GM19328 (cell line): ENCODE measurements at regions not wholly inside any gene's neighbourhood (a gene's known extent, or its start where the extent isn't known, plus 50 kb on each side); places are given as distances from the start of the nearest gene placed in this dataset.

Experiments
- ATAC-seq: cut with Tn5 transposase; IDR thresholded peaks from one replicate; pipeline ENCODE4 v1.9.1; 2021; ENCODE audit warnings: mild to moderate bottlenecking, moderate library complexity; ENCODE audit not compliant: unreplicated experiment

DNA sequence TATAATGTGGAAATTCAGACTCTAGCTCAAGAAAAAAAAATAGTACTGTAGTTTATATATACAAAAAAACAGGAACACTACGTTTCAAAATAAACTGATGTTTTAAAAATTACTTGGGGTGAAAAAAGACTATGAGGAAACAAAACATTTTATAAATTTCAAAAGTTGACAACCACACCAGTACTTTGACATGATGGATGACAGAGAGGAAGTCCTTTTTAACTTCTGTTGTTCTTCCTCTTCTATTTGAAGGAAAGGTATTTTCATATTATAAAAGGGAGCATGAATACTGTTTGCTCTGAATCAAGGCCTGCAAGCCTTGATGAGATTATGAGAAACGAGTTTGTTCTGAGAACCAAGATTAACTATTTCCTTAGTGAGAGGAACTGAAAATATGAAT is 456.9 kb downstream of the TAF11L14 start:
- no peak for ATAC-seq

DNA sequence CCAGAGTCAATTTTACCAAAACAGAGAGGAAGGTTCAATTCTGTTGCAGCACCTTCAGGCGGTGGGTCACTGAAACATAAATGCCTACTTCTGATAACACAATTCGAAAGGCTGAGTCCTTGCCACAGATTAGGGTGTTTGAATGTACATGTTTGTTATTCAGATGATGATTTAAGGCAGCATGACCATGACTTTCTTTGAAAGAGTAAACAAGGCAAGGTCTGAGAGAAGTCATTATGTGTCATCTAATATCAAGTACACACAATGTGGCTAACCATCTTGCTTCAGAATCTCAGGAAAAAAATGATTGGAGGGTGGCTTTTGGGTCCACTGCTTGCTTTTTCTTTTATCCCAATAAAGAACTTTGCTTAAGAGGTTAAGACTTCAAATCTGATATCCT is 457.5 kb downstream of the TAF11L14 start:
- ATAC-seq: no peak

DNA sequence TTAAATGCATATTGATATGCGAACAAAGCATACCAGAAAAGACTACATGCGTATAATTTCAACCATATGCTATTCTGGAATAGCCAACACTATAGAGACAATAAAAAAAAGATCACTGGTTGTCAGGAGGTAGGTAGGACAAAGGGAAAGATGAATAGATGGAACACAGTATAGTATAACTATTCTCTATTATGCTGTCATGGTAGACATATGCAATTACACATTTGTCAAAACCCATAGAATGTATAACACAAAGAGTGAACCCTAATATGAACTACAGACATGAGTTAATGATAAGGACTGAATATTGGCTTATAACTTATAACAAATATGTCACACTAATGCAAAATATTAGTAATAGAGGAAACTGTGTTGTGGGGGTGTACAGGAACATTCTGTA is 460.8 kb downstream of the TAF11L14 start:
- no peak for ATAC-seq

DNA sequence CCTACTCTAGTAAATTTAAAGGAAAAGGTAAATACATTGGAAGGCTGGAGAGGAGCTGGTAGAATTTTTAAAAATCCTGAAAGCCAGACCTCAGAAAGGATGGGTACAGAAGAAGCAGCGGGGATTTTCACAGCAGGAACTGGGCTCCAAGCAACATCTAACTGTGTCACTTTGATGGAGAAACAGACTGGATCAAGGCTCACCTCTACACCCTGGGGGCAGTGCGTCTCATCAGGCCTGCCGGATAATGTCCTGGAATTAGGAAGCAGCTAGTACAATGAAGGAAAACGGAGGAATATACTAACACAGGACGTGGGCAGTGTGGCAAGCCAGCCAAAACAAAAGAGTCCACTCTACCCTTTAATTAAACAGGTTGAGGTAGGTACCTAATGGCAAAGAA is 463.6 kb downstream of the TAF11L14 start:
- ATAC-seq: no peak

DNA sequence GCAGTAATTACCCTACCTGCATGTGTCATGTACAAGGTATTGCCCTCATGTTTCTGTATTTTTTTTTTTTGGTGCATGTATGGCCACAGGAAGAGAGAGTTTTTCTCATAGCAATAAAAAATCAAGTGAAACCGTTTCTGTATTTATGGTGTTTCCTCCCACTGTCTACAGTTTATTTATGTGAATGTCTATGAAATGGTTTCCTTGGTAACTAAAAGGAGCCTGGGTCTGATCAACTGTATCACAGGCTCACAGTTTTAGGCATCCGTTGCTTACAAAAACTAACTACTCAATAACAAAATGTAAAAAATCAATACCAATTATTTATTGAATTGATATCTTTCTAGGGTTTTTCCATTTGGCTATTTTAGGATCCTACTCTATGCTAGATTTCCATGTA is 464.4 kb downstream of the TAF11L14 start:
- ATAC-seq: no peak

DNA sequence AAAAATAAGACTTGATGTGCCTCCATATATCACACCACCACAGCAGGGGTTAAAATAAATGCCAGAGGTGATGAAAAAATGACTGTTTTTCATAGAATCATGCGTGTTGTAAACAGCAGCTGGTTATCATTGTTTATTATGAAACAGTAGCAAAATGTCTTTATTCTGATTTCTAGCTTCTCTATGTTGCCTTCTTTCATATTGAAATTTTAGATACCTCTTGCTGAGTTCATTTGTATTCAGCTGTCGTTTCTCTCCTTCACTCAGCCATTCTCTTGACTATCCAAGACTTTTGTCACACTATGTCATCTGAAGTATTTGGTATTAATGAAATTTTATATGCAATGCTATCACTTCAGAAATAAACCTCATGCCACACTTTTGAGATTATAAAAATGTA is 465.0 kb downstream of the TAF11L14 start:
- ATAC-seq: no peak

DNA sequence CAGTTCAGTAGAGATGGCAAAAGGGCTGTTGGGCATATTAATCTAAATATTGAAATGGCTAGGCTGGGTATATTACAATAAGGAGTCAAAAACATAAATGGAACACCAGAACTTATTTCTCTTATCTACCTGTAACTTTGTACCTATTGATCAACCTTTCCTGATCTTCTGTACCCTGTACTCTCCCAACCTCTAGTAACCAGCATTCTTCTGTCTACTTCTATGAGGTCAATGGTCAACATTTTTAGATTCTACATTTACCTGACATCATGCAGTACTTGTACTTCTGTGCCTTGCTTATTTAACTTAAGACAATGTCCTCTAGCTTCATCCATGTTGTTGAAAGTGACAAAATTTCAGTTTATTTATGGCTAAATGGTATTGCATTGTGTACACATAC is 467.3 kb downstream of the TAF11L14 start:
- ATAC-seq: no peak

DNA sequence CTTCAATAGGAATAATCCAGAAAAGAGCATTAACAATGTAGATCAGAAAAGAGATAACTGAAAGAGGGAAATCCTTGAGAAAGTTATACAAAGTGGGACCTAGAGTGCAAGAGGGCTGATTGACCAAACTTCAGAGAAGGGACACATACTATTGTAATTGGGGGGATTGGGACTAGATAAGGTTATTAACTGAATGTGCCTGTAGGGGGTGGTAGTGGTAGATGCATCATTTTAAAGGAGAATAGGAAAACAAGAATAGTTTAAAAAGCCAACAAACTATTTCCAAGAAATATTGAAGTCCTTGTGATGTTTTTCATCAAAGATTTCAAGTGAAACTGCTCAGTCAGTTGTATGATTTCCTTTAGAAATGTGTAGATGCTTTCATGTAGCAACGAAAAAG is 468.5 kb downstream of the TAF11L14 start:
- ATAC-seq: no peak

DNA sequence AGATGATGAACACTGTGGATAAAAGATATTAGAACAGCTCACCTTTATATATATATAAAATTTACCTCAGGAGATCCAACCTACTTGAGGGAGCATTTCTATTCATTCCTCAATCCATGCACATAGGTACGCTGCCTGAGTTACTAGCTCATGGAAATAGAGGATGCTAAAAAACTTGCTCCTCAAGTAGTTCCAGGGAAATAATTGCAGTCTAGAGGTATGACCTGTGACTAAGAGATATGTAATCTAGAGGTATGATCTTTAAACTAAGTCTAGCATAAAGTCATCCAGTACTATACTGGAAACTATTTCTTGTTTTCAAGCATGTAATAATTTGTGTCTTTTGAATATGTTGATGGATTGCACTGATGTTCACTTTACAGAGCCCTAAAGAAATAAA is 471.2 kb downstream of the TAF11L14 start:
- no peak for ATAC-seq

DNA sequence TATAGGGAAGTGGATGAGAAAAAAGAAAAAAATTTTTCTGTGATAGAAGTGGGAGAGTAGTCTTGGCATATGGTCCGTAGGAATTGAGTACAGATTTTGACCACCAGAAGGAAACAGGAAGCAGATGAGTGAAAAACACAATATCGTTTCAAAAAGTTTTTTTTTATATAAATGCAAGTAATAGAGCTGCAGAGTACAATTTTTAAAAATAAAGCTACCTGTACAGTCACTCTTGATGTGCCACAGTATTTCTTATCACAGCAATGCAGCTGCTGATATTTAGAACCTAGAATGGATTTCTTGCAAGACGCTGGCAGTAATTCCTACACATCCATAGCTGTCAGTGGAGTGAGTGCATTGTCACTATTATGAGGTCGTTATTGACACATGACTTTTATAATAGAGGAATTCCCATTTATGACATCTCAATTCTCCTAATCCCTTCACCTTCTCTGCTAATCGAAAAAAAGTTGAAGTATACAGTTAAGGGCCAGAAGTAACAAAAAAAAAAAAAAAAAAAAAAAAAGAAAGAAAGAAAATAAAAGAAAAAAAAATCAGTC is 477.7 kb downstream of the TAF11L14 start:
- no peak for ATAC-seq

DNA sequence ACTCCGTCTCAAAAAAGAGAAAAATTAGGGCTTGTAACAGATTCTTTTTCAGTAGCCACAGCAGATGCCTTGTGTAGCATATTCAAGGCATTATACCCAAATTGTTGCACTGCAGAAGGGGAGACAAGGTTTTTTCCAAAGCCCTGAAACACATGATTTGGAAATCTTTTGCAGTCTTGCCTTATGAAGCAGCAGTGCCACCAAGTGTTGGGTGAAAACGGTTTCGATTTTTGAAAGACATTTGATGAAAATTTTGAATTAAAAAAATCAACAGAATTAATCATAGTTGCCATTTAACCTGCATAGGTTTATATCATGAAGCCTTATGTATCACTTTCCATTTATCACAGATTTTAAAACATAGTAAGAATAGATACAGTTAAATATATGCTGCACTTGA is 479.5 kb downstream of the TAF11L14 start:
- no peak for ATAC-seq

DNA sequence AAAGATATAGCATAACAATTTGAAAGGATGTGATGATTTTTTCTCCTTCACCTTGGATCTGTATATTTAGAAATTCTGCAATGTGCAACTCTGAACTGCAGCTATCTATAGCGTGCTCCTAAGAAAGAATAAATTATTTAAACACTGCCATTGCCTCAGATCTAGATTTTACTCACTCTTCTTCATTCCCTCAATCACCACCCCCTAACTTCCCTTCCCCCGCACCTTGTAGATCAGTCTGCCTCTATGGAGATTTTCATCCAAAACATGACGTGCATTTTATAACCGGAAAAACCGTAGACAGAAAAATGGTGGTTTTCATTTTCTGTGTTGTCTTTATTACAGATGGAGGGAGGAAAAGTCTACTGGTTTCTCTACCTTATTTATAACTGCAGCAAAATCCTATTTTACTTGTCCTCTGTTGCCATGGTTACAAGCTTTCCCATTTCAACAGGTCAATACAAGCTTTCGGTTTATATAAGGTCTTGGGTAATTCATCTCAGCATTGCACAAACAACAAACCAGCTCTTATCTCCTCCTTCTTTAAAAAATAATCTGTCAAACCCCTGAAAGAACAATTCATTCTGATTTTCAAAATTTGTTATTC is 480.0 kb downstream of the TAF11L14 start:
- no peak for ATAC-seq

DNA sequence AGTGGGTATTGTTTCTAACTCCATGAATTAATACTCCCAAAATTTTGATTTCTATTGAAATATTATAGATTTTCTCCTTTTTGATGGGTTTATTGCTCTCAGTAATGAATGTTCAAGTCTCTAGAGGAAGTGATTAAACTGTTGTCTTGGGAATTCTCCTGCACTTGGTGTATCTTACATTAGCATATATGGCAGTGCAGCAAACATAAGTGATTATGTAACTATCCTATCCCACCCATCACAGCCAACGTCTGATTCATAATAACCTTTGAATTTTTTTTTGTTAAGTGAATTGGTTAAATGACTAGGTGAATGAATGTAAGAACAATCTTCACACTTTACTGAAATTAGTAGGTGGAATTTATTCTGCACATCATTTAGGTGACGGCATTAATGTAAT is 483.7 kb downstream of the TAF11L14 start:
- no peak for ATAC-seq

DNA sequence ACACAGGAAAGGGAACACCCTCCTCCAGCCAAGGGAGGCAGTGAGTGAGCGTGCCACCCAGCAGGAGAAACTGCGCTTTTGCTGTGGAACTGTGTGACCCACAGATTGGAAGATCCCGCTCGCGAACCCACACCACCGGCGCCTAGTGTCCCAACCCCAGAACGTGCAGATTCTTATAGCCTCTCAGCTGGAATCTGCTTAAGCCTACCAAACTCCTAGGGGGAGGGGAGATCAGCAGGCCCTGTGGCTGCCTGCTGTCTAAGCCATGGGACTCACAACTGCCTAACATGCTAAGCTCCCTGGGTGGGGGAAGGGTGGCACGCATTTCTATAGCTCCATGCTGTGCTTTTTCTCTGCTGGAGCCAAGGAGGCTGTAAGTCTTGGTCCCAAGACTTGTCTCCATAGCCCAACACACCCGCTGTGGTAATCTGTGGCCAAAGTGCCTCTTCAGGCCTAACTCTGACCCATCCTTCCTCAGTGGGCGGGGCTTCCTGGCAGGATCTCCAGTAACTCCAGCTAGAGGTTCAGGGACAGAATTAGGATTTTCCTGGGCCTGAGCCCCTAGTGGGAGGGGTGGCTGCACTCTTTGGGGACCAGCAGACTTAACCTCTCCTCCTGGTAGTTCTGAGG is 485.0 kb downstream of the TAF11L14 start:
- no peak for ATAC-seq

DNA sequence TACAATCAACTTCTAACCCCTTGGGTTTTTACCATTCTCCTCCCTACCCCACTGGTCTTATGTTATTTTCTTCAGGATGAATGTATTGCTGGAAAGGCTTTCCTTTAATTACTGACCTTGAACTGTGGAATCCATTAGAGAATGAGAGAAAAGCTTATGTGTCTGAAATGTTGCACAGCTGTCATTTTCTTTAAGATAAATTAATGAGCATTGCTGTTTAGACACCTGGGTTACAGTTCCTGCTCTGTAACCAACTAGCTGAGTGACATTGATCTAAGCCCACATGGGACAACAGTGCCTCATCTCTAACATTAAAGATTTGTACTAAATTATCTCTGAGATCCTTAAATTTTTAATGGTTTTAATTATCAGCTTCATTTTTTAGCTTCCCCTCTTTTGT is 507.0 kb downstream of the TAF11L14 start:
- ATAC-seq: no peak

DNA sequence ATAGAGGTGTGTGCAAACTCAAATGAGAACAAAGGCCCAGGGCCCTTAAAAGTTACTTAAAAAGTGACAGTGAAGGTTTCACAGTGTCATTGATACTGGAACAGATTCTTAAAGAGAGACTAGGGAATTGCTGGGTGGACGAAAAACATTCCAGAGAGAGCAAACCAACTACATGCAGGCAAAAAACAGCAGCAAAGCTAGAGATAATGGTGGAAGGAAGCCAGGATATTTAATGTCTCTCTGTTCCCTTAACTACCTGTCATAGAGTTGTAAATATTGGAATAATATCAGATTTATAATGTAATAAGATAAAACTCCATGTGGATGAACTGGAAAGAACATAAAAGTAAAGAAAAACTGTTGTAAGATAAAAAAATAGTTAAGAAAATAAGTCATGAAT is 508.6 kb downstream of the TAF11L14 start:
- no peak for ATAC-seq

DNA sequence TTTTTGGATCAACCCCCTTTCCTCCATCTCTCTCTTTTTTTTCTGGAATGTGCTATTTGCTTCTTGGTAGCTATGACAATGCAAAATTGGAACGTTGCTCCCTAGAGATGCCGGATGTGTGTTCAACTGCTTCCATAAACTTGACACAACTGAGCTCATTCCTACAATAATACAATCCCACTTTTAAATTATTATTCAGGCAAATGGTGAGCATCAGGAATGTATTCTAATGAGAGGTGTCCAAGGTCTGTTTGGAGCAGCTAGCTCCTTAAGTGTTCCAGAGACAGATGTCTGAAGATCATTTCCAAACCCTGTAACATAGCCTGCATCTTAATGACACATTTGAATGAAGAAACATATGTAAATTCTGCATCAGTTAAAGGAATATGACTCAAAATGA is 518.4 kb downstream of the TAF11L14 start:
- ATAC-seq: no peak

DNA sequence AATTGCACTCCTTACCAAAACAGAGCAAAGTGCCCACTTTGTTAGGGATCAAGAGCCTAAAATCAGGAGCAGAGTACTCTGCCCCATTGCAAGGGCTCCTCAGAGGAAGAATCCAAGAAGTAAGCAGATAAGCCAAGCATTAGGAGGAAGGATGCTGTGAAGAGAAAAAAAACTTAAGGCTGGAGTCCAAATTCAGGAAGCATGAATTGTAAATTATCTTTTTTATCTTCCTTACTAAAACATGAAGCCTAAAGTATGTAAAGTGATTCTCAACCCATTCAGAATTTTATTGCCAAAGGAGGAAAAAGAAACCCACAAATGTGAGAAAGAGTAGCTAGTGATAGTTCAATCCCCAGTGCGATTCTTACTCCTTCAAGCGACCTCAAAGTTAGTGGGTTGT is 523.9 kb downstream of the TAF11L14 start:
- ATAC-seq: no peak

DNA sequence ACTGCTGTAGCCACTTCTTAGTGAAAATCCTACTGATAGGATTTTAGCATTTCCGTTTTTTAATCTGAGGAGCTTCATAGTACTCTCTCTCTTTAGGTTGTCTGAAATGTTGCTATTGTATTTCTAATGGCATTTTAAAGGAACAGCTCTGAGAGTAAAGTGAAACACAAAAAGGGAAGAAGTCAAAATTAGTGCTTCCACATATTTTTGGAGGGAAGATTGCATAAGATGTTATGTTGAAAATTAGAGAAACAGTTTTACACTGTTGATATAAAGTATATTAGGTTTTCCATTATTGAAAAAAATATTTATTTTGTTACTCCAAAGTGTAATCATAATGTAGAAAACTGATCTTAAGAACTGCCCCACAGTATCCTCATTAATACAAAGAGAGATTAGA is 525.1 kb downstream of the TAF11L14 start:
- no peak for ATAC-seq

DNA sequence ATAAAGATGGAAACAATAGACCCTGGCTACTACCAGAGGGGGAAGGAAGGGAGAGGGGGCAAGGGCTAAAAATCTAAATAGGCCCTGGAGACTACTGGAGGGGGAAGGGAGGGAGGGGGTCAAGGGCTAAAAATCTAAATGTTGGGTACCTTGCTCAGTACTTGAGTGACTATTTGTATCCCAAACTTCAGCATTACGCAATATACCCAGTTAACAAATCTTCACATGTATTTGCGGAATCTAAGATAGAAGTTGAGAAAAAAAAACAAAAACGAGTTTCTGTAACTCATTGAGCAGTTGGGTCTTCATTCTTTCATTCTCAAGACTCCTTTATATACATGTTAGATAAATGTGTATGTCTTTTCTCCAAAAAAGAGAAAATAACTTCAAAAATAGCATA is 537.4 kb downstream of the TAF11L14 start:
- no peak for ATAC-seq

DNA sequence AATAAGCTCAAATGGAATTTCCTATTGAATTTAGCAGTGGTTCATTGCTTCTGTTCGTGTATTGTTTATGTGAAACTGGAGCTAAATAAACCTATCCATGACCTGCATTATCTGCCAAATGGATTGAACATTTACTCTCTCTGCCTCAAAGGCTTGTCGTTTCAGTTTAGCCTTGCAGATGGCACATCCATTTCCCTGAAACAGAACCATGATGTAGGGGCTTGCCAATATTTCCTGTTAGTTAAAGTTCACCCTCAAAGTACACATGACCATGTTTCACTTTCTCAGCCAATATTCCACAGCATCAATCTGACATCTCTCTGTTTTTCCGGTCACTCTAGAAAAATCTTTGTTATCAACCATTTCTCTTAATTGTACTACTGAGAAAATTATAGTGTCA is 545.3 kb downstream of the TAF11L14 start:
- ATAC-seq: no peak

DNA sequence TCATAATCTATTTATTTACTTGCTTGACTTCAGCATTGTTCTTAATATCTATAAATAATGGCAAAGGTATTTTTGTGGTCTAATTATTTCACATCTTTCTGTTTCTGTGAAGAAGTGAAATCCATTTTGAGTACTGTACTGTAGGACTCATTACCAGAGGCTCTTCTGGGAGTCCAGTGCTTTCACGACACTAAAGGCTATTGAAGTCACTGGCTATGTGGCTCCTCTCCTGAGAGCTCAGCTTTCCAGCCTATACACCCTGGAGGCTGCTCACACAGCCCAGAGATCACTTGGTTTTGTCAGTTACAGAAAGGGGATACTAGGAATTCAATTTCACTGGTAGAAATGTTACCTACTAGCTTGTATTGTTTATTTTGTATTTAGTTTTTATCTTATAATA is 547.3 kb downstream of the TAF11L14 start:
- no peak for ATAC-seq

DNA sequence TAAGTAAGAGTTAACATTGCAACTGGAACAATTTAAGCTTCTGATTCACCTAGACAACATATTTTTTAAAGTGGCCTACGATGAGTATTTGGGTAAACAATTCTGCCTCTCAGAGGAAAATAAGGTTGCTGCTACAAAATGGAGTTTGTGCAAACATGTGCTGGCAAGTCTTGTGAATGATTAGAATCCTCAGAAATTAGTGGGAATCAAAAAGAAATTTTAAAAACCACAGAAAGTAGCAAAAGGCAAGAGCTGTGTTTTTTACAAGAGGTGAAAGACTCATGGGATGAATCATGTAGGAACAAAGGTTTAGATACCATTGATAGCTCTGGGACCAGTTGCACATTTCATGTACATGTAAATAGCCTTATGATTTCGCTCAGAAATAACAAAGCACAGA is 561.6 kb downstream of the TAF11L14 start:
- no peak for ATAC-seq
